Naive thymus-derived CD4-positive, alpha-beta T cell (primary cell): ENCODE measurements at regions not wholly inside any gene's neighbourhood (a gene's known extent, or its start where the extent isn't known, plus 50 kb on each side); places are given as distances from the start of the nearest gene placed in this dataset.

Experiments used
- ATAC-seq: fragments of 150-1000 bp; cut with Tn5 transposase; 2 replicates; pipeline ENCODE4 v1.10.0; 2021; ENCODE audit warnings: mild to moderate bottlenecking, moderate library complexity
- CTCF ChIA-PET: fragments of 350-600 bp; sonication (Branson Sonifier 250); formaldehyde crosslinking; loops from one replicate; lab custom pipeline; 2021; ENCODE audit warnings: antibody characterized with exemption; lab: Charles Lee
- POLR2A ChIA-PET: fragments of 350-600 bp; sonication (Branson Sonifier 250); formaldehyde crosslinking; loops from one replicate; lab custom pipeline; 2021; ENCODE audit warnings: antibody characterized with exemption, inconsistent platforms; lab: Charles Lee
- DNase-seq, 9 donors: peaks; one replicate each; pipeline versions ENCODE4 v3.0.0 to v3.0.0-alpha.2; 2020 to 2022; ENCODE audit warnings: mixed read lengths in 1 of 9
- H3K27ac ChIP-seq: one replicate; pipeline ENCODE4 v1.7.0; 2013; ENCODE audit warnings: mild to moderate bottlenecking, low read depth, low read length, moderate library complexity
- H3K27me3 ChIP-seq, 2 donors: one replicate each; pipeline ENCODE4 v1.7.0; 2013; ENCODE audit warnings: low read length in 2 of 2, mild to moderate bottlenecking in 2 of 2, moderate library complexity in 2 of 2; ENCODE audit not compliant: control insufficient read depth in 2 of 2, insufficient read depth in 2 of 2
- H3K36me3 ChIP-seq, 3 experiments: 1 replicate in 2 of 3; 2 replicates in 1 of 3; pipeline ENCODE4 v1.7.0; 2013; ENCODE audit warnings: low read length in 3 of 3, mild to moderate bottlenecking in 3 of 3, moderate library complexity in 1 of 3; ENCODE audit not compliant: insufficient read depth in 3 of 3, control insufficient read depth in 2 of 3
- H3K4me1 ChIP-seq, 2 donors: one replicate each; pipeline ENCODE4 v1.7.0; 2013; ENCODE audit warnings: low read length in 2 of 2, mild to moderate bottlenecking in 2 of 2, moderate library complexity in 1 of 2; ENCODE audit not compliant: control insufficient read depth in 2 of 2, insufficient read depth in 2 of 2
- H3K4me3 ChIP-seq: 2 replicates; pipeline ENCODE4 v1.7.0; 2013; ENCODE audit warnings: mild to moderate bottlenecking, low read length
- H3K9me3 ChIP-seq, 3 experiments: 1 replicate in 2 of 3; 2 replicates in 1 of 3; pipeline ENCODE4 v1.7.0; 2013; ENCODE audit warnings: low read length in 3 of 3; ENCODE audit not compliant: control insufficient read depth in 2 of 3
- H3K27ac Mint-ChIP-seq, 9 donors: one replicate each; pipeline ENCODE4 v1.8.0; 2020 to 2022; ENCODE audit warnings: mixed read lengths in 9 of 9, mild to moderate bottlenecking in 8 of 9, moderate library complexity in 5 of 9, inconsistent platforms in 2 of 9
- H3K27me3 Mint-ChIP-seq, 5 donors: one replicate each; pipeline ENCODE4 v1.8.0; 2021 to 2022; ENCODE audit warnings: mixed read lengths in 5 of 5, mild to moderate bottlenecking in 1 of 5
- H3K36me3 Mint-ChIP-seq, 5 donors: one replicate each; pipeline ENCODE4 v1.8.0; 2020 to 2022; ENCODE audit warnings: mixed read lengths in 5 of 5, mild to moderate bottlenecking in 3 of 5, inconsistent platforms in 1 of 5
- H3K4me1 Mint-ChIP-seq, 7 donors: one replicate each; pipeline ENCODE4 v1.8.0; 2020 to 2022; ENCODE audit warnings: mixed read lengths in 7 of 7, mild to moderate bottlenecking in 3 of 7, inconsistent platforms in 1 of 7
- H3K4me3 Mint-ChIP-seq, 10 donors: one replicate each; pipeline ENCODE4 v1.8.0; 2020 to 2022; ENCODE audit warnings: mild to moderate bottlenecking in 10 of 10, mixed read lengths in 10 of 10, moderate library complexity in 6 of 10, inconsistent platforms in 2 of 10
- H3K9me3 Mint-ChIP-seq, 11 donors: one replicate each; pipeline ENCODE4 v1.8.0; 2020 to 2022; ENCODE audit warnings: mixed read lengths in 11 of 11, mild to moderate bottlenecking in 4 of 11, inconsistent platforms in 1 of 11, moderate library complexity in 1 of 11
- intact Hi-C, 2 donors: fragments of 100-400 bp; cut with micrococcal nuclease; formaldehyde crosslinking; loops; one replicate each; pipeline ENCODE4 v1.15.1; 2023

DNA sequence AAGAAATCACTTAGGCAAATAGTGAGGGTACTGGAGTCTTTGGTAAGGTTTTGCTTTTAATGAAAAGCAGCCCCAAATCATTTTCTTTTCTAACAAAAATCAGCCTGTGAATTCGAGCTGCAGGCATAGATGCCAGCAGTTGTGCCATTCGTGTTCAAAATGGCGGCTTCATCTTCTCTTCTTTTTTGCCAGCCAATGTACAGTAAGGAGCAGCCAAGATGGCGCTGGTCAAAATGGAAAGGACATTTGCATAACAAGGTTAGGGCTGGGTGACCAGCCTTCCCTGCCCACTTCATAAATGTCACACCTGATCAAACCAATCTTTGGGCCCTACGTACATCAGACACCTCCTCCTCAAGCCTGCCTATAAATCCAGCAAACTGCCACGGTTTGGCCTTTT, 100.2 kb upstream of the RGS1 start:
- H3K36me3 ChIP-seq, result no peaks in the 10 kb centered on the region
- Mint-ChIP-seq H3K4me3 (no peak overlapping the region), H3K36me3 (no peaks in the 10 kb centered on the region), H3K27me3 (peaks cover 2 to 15% (median 3%) of the 10 kb centered on the region in 5 donors), H3K27ac (peak overlapping the region in 2 of 9 donors; percentile 28 to 34), H3K9me3 (no peaks in the 10 kb centered on the region), H3K4me1 (no peaks in the 10 kb centered on the region)
- CTCF ChIA-PET, result interaction anchor here (1.1 to 5.1 kb wide), 6 partner anchors 41 to 137 kb away, joined by 3 to 68 read pairs (median 5); no protein-coding TSS in a partner anchor
- ATAC-seq, result no peak
- no peaks in the 10 kb centered on the region for H3K9me3 ChIP-seq
- H3K27me3 ChIP-seq, result no peaks in the 10 kb centered on the region
- POLR2A ChIA-PET, result no interaction called here
- no peaks in the 10 kb centered on the region for H3K4me1 ChIP-seq
- no peak overlapping the region for H3K4me3 ChIP-seq
- no peak for DNase-seq
- intact Hi-C loops, result loop anchor here in 1 of 2 donors (2.0 kb wide), 1 partner anchor 333 kb away; the partner anchor contains the start of gene RGS2
- no peak overlapping the region for H3K27ac ChIP-seq

GRCh38 chr1:192475970-192476369, 99.6 kb upstream of the RGS1 start:
- DNase-seq, result no peak
- Mint-ChIP-seq H3K36me3 (no peaks in the 10 kb centered on the region), H3K4me3 (no peak overlapping the region), H3K27me3 (peaks cover 0 to 16% (median 0%) of the 10 kb centered on the region in 5 donors), H3K4me1 (no peaks in the 10 kb centered on the region), H3K9me3 (no peaks in the 10 kb centered on the region), H3K27ac (no peak overlapping the region)
- Histone ChIP-seq H3K4me3 (no peak overlapping the region), H3K4me1 (no peaks in the 10 kb centered on the region), H3K27me3 (no peaks in the 10 kb centered on the region), H3K9me3 (no peaks in the 10 kb centered on the region), H3K27ac (no peak overlapping the region), H3K36me3 (no peaks in the 10 kb centered on the region)
- intact Hi-C loops, result loop anchor here (2.0 kb wide), 3 partner anchors 41 to 333 kb away; partner anchors contain the start of gene RGS2 (in 1 of the 2)
- ATAC-seq, result no peak
- CTCF ChIA-PET, result interaction anchor here (1.1 to 5.1 kb wide), 4 partner anchors 41 to 140 kb away, joined by 3 to 68 read pairs (median 31); no protein-coding TSS in a partner anchor
- POLR2A ChIA-PET, result no interaction called here

DNA sequence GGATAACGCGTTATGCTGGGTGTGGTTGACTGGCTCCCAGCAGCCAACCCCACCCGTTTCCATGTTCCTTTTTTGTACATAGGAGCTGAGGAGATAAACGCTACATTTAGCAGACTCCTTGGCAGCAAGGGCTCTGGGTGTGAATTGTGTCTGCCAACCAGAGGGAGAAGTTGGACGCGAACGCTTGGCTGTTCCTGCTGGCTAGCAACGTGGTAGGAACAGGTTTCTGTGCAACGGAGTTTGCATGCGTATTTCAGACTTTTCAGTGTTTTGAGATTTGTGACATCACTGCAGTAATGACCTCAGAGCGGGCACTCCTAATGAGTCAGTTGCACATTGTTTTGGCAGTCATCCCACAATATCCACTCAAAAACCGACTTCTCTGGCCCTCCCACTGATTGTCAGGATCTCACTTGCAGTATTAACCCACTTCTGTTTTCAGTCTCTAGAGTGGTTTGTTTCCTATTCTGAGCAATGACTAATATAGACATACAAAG, 98.7 kb upstream of the RGS1 start:
- Mint-ChIP-seq H3K9me3 (no peaks in the 10 kb centered on the region), H3K27me3 (peaks cover 0 to 16% (median 0%) of the 10 kb centered on the region in 5 donors), H3K4me1 (no peaks in the 10 kb centered on the region), H3K4me3 (no peak overlapping the region), H3K36me3 (no peaks in the 10 kb centered on the region), H3K27ac (no peak overlapping the region)
- H3K4me3 ChIP-seq, result no peak overlapping the region
- no peaks in the 10 kb centered on the region for H3K4me1 ChIP-seq
- no peak overlapping the region for H3K27ac ChIP-seq
- no peaks in the 10 kb centered on the region for H3K36me3 ChIP-seq
- DNase-seq, result no peak
- intact Hi-C loops, result loop anchor here (1.0 to 2.0 kb wide), 7 partner anchors 39 to 1818 kb away; partner anchors contain the start of gene RGS2 (in 1 of the 2)
- ChIA-PET POLR2A (no interaction called here), CTCF (interaction anchor here (0.7 to 5.1 kb wide), 13 partner anchors 19 to 542 kb away, joined by 3 to 68 read pairs (median 4); no protein-coding TSS in a partner anchor)
- ATAC-seq, result peak; percentile 56
- no peaks in the 10 kb centered on the region for H3K9me3 ChIP-seq
- H3K27me3 ChIP-seq, result no peaks in the 10 kb centered on the region

DNA sequence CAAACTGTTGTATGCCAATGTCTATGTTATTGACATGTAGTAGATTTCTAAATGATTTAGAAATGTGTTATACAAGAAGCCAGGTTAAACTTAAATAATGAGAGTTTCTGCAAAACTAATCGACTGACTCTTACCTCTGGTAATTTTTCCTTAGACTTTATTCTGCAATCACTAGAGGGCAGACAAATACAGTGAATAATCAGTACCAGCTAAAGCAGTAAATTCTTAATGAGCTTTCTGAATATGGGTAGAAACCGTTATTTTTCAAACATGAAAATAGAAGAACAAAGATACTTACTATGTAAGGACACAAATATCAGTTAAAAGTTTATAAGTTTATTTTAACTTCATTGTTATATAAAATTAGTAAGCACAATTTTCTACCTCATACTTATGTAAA, 97.9 kb upstream of the RGS1 start:
- Histone ChIP-seq H3K4me3 (no peak overlapping the region), H3K36me3 (no peaks in the 10 kb centered on the region), H3K9me3 (no peaks in the 10 kb centered on the region), H3K27me3 (no peaks in the 10 kb centered on the region), H3K4me1 (no peaks in the 10 kb centered on the region), H3K27ac (no peak overlapping the region)
- peaks cover 0 to 16% (median 0%) of the 10 kb centered on the region in 5 donors for H3K27me3 Mint-ChIP-seq
- no peaks in the 10 kb centered on the region for H3K9me3 Mint-ChIP-seq
- no peak overlapping the region for H3K27ac Mint-ChIP-seq
- H3K4me3 Mint-ChIP-seq, result no peak overlapping the region
- ChIA-PET CTCF (interaction anchor here (0.7 to 5.1 kb wide), 14 partner anchors 19 to 542 kb away, joined by 3 to 68 read pairs (median 4); no protein-coding TSS in a partner anchor), POLR2A (no interaction called here)
- H3K4me1 Mint-ChIP-seq, result no peaks in the 10 kb centered on the region
- DNase-seq (peak in 6 of 9 donors; percentile 20 to 59 (median 38)), ATAC-seq (peak; percentile 75)
- no peaks in the 10 kb centered on the region for H3K36me3 Mint-ChIP-seq
- intact Hi-C loops, result loop anchor here (1.0 to 2.0 kb wide), 7 partner anchors 39 to 1818 kb away; partner anchors contain the start of gene RGS2 (in 1 of the 2)

DNA sequence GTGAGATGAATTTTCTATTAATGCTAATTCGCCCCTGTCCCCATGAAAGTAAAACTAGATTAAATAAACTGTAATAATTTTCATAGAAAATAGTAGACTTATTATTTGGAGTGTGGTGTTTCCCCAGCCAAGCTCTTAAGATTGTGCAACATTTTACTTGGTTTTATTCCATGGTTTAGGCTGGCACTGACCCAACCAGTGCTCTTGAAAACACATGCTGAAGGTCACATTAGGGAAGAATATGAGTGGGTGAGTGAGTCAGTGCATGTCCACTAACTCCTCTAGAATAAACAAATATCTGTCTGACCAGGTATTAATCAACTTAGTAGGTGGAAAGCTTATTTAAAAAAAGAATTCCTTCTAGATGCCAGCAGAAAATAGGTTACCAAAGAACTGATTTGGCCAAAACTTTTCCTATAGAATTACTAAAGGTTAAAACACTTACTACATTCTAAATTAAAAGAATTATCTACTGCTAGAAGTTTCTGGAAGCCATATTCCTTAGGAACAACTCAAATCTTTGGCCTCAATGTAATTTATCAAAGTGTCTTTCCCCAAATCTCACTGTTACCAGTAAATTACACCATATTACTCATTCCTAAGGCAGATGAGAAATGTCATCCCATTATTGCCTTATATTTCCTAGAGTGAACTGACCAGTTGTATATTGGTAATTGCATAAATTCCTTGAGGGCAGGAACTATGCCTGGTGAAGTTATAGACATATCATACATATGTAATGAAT, 89.7 kb upstream of the RGS1 start:
- Mint-ChIP-seq H3K27me3 (peaks cover 0 to 4% (median 0%) of the 10 kb centered on the region in 5 donors), H3K27ac (no peak overlapping the region), H3K4me1 (peaks cover 0 to 5% (median 0%) of the 10 kb centered on the region in 7 donors), H3K4me3 (no peak overlapping the region), H3K9me3 (peaks cover 0 to 5% (median 0%) of the 10 kb centered on the region in 11 donors), H3K36me3 (peaks cover 0 to 2% (median 0%) of the 10 kb centered on the region in 5 donors)
- no peaks in the 10 kb centered on the region for H3K36me3 ChIP-seq
- no peaks in the 10 kb centered on the region for H3K9me3 ChIP-seq
- H3K4me1 ChIP-seq, result no peaks in the 10 kb centered on the region
- DNase-seq (no peak), ATAC-seq (no peak)
- no peak overlapping the region for H3K4me3 ChIP-seq
- no peak overlapping the region for H3K27ac ChIP-seq
- no peaks in the 10 kb centered on the region for H3K27me3 ChIP-seq
- ChIA-PET POLR2A (interaction anchor here (0.8 kb wide), 1 partner anchor 9 kb away, joined by 3 read pairs; no protein-coding TSS in a partner anchor), CTCF (no interaction called here)
- intact Hi-C loops, result no loop called here

- H3K9me3 ChIP-seq, result no peaks in the 10 kb centered on the region
- Mint-ChIP-seq H3K4me1 (peaks cover 0 to 5% (median 0%) of the 10 kb centered on the region in 7 donors), H3K27me3 (peaks cover 0 to 4% (median 0%) of the 10 kb centered on the region in 5 donors), H3K36me3 (peaks cover 0 to 2% (median 0%) of the 10 kb centered on the region in 5 donors), H3K4me3 (no peak overlapping the region), H3K9me3 (peaks cover 0 to 5% (median 0%) of the 10 kb centered on the region in 11 donors), H3K27ac (no peak overlapping the region)
- H3K36me3 ChIP-seq, result no peaks in the 10 kb centered on the region
- H3K27ac ChIP-seq, result no peak overlapping the region
- DNase-seq (no peak), ATAC-seq (no peak)
- H3K4me1 ChIP-seq, result no peaks in the 10 kb centered on the region
- CTCF ChIA-PET, result no interaction called here
- intact Hi-C loops, result no loop called here
- no peak overlapping the region for H3K4me3 ChIP-seq
- no peaks in the 10 kb centered on the region for H3K27me3 ChIP-seq
- POLR2A ChIA-PET, result no interaction called here
Measured at GRCh38 chr1:192488058-192488457, 87.5 kb upstream of the RGS1 start.
